Panc1 (cell line): ENCODE measurements at regions not wholly inside any gene's neighbourhood (a gene's known extent, or its start where the extent isn't known, plus 50 kb on each side); places are given as distances from the start of the nearest gene placed in this dataset.

Experiments used
- CTCF ChIP-seq: fragments of 450-650 bp; IDR thresholded peaks from 2 replicates; pipeline ENCODE4 v1.5.1; 2017; ENCODE audit warnings: mild to moderate bottlenecking
- POLR2AphosphoS5 ChIP-seq: IDR thresholded peaks from 2 replicates; pipeline ENCODE4 v1.6.1; 2012; ENCODE audit warnings: mild to moderate bottlenecking, low read depth, low read length, moderate library complexity
- REST ChIP-seq, 2 experiments: IDR thresholded peaks; 2 replicates each; pipeline ENCODE4 v1.6.1; 2011 to 2012; ENCODE audit warnings: low read depth in 2 of 2, control low read depth in 1 of 2, low read length in 1 of 2, mild to moderate bottlenecking in 1 of 2, moderate library complexity in 1 of 2; ENCODE audit not compliant: insufficient read depth in 1 of 2
- TCF7L2 ChIP-seq: IDR thresholded peaks from 2 replicates; pipeline ENCODE4 v1.6.1; 2011; ENCODE audit warnings: mild to moderate bottlenecking, low read depth, low read length, inconsistent platforms

- TF ChIP-seq CTCF (no peak), REST (IDR thresholded peaks at IDR 0.05; ENCODE audit: insufficient read depth in 1 of 2, low read depth in 2 of 2, low read length in 1 of 2) (no peak), POLR2AphosphoS5 (no peak), TCF7L2 (no peak)
These were observed 55.5 kb upstream of the STC2 start for GRCh38 chr5:173383711-173384110.
